ENCODE measurements at regions not wholly inside any gene's neighbourhood (a gene's known extent, or its start where the extent isn't known, plus 50 kb on each side); places are given as distances from the start of the nearest gene placed in this dataset.

DNA sequence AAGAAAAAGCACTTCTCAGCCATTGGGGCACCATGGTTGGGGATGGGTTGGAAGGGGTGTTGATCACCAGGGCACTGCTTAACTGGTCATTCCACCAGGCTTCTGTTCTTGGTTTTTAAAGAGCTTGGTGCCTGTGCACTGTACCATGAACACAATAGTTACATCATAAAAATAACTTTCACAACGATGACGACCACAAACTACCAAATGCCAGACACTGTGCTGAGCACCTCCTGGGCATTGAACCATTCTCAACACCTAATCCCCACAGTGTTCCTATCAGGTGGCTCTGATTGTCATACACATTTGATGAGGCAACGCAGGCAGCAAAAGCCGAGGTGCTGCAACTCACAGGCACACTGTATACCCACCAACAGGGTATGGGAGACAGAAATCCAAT is 208.0 kb downstream of the FOXL1 start:
- H3K9me3 Mint-ChIP-seq: no peaks in the 10 kb centered on the region
- H3K36me3 Mint-ChIP-seq (ENCODE audit: low read depth): no peaks in the 10 kb centered on the region
- peaks cover 12% of the 10 kb centered on the region for H3K27me3 Mint-ChIP-seq
- H3K4me1 Mint-ChIP-seq (ENCODE audit: low read depth): no peaks in the 10 kb centered on the region
- H3K4me3 Mint-ChIP-seq: no peak overlapping the region
- H3K27ac Mint-ChIP-seq: no peak overlapping the region
- DNase-seq: no peak

DNA sequence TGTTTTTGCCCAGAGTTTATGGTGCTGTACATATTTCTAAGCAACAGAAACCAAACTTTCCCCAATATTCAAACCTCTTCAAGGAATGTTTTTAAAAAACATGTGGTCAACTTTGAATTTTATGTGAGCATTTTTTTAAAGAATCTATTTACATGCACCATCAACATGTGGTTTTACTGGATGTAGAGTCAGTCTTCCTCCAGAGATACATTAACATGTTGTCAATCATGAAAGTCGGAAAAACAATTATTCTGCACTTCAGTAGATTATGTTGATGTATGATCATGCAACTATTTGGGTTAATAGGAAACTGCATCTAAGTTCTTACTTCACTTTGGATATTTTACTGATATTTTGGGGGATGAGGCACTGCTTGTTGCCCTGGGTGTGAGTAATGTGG is 208.6 kb downstream of the FOXL1 start:
- Mint-ChIP-seq H3K36me3 (ENCODE audit: low read depth) (no peaks in the 10 kb centered on the region), H3K4me1 (ENCODE audit: low read depth) (no peaks in the 10 kb centered on the region), H3K27me3 (peaks cover 16% of the 10 kb centered on the region), H3K4me3 (no peak overlapping the region), H3K27ac (no peak overlapping the region), H3K9me3 (no peaks in the 10 kb centered on the region)
- no peak for DNase-seq

DNA sequence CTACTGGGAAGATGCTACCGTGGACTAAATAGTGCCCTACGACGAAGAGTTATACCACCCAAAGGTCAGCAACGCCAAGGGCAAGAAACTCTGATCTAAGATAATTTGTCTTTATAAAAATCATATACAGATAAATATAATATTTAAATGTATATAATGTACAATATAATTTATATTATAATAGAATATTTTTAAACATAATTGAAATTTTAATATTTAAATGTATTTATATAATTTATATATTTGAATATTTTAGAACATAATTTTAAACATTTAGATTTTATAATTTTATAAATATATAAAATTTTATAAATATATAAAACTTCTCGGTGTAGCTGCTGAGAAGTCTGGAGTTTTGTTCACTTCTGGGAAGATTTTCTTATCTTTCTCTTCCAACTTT is 209.2 kb downstream of the FOXL1 start:
- Mint-ChIP-seq H3K27ac (no peak overlapping the region), H3K4me3 (no peak overlapping the region), H3K4me1 (ENCODE audit: low read depth) (no peaks in the 10 kb centered on the region), H3K27me3 (peaks cover 19% of the 10 kb centered on the region), H3K9me3 (no peaks in the 10 kb centered on the region), H3K36me3 (ENCODE audit: low read depth) (no peaks in the 10 kb centered on the region)
- DNase-seq: no peak

DNA sequence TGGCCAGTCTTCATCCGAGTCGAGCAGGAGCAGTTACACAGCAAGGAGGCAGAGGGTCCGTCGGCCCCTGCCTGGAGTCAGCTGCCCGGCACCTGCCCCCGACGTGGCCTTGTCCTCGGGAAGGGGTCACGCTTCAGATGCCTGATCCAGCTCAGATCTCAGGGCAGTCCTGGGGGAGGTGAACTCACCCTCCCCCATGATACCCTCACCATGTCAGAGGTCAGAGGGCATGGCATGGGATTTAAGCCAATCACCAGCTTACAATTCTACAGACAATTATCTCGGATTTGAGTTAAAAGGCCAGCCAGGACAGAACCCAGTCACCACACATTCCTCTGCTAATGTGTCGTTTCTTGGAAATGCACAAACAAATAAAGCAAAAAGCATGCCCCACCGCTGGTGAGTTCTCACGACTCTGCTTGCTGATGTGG is 211.3 kb downstream of the FOXL1 start:
- DNase-seq: no peak
- Mint-ChIP-seq H3K4me1 (ENCODE audit: low read depth) (no peaks in the 10 kb centered on the region), H3K9me3 (no peaks in the 10 kb centered on the region), H3K36me3 (ENCODE audit: low read depth) (no peaks in the 10 kb centered on the region), H3K27me3 (peaks cover 25% of the 10 kb centered on the region), H3K4me3 (no peak overlapping the region), H3K27ac (no peak overlapping the region)

DNA sequence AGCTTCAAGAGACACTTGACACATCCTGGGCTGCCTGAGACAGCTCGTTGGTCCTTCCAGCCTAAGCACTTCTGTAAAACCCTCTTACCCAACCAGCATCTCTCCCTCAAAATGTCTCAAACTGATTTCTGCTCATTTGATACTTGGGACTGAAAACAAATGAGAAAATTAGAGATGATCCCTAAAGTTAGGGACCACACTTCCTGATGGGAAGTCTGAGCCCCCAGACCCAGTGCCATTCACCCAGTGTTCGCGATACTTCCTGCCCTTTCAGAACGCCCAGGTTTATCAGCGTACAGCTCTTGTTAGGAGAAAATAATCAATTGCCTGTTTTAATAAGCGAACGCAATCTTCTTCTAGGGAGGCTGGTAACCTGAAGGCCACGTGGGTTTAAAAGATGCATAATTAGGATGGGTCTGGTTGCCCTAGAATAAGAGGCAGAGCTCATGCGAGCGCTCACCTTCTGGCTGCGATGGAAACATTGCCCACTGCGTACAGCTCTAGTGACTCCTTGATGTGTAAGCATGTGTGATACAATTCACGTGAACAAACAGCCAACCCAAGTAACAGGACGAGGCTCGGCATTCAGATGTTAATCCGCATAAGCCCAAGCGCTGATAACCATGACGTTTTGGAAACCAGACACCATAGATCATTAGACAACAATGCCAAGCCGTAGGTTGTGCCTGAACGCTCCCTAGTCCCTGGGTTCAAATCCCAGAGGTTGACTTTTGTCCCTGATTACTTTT is 213.1 kb downstream of the FOXL1 start:
- no peak overlapping the region for H3K4me3 Mint-ChIP-seq
- peaks cover 22% of the 10 kb centered on the region for H3K27me3 Mint-ChIP-seq
- no peaks in the 10 kb centered on the region for H3K4me1 Mint-ChIP-seq (ENCODE audit: low read depth)
- no peak for DNase-seq
- H3K27ac Mint-ChIP-seq: no peak overlapping the region
- no peaks in the 10 kb centered on the region for H3K36me3 Mint-ChIP-seq (ENCODE audit: low read depth)
- H3K9me3 Mint-ChIP-seq: no peaks in the 10 kb centered on the region

DNA sequence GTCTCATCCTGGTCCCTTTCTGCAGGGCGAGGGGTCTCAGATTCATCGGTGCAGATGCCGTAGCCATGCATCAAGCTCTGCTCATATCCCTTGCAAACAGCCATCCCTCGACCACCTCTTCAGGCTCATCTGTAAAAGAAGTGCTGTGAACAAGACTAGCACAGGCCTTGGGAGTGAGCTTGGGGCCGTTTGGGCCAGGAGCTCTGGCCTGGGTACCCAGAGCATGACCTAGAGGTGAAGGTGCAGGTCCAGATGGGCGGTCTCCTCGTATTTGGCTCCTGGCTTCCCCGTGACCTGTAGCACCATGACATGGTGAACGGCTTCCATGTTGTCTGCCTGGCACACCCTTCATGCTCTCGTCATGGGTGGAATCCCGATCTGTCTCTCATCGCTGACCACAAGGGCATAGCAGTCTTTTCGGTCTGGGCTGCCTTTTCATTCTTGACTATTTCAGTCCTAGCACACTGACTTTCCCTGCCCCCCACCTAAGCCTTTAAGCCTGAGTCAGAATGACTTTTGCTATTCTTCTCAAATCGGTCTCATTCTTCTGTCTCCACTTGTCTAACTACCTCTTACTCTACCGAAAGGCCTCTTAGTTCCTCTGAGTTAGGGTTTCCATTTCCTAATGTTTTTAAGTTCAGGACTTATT is 216.0 kb downstream of the FOXL1 start:
- H3K36me3 Mint-ChIP-seq (ENCODE audit: low read depth): no peaks in the 10 kb centered on the region
- H3K4me3 Mint-ChIP-seq: no peak overlapping the region
- H3K27me3 Mint-ChIP-seq: peaks cover 33% of the 10 kb centered on the region
- no peaks in the 10 kb centered on the region for H3K9me3 Mint-ChIP-seq
- no peak for DNase-seq
- H3K27ac Mint-ChIP-seq: no peak overlapping the region
- H3K4me1 Mint-ChIP-seq (ENCODE audit: low read depth): no peaks in the 10 kb centered on the region

DNA sequence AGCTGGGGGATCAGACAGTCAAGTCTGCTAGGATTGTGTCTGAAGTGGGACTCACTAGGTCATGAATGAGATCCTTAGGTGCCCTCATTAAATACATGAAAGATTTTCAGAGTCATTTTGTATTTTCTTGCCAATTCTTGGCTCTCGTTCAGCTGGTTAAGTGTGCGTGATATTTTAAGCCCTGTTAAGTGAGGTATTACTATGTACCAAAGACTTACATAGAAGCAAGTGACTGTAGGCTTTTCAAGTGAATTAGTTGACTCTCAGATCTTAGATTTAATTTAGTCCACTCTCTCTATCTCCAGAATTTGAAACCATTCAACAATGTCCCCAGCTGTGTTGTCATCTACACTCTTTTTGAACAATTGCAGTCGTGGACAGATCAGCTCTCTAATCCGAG is 219.4 kb downstream of the FOXL1 start:
- Mint-ChIP-seq H3K27ac (no peak overlapping the region), H3K27me3 (peaks cover 32% of the 10 kb centered on the region), H3K9me3 (no peaks in the 10 kb centered on the region), H3K36me3 (ENCODE audit: low read depth) (no peaks in the 10 kb centered on the region), H3K4me1 (ENCODE audit: low read depth) (no peaks in the 10 kb centered on the region), H3K4me3 (no peak overlapping the region)
- no peak for DNase-seq

DNA sequence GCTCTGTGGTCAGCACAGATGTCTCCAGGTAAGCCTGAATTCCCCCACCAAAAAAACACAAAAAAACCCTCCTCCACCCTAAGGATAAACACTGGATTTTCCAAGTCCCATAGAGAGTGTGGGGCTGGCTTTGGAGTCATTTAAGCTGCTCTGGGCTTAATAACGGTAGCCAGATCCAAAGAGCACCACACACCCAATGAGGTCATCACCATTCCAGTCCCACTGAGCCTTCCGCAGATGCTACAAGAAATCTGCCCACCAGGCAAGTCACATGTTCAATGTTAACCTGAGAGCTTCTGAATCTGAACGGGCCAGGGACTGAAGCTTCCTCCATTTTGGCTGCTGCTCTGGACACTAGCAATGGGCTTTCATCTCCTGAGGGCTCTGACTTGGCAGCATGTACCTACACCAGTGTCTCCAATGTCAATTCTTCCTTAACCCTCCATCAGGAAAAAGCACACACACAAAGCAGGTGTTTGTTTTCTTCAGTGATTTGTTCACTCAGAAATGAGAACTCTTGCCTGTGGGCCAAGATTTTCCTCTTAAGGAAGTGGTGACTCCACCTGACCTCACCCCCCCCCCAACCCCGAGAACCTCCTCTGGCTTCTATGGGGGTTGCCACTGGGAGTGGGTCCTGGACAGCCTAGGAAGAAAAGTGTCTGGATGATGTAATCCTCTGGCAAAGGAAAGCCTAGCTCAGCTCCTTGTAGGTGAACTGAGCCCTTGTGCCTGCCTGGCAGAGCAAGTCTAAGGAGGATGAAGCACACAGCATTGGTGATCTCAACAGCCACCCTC is 220.1 kb downstream of the FOXL1 start:
- no peak overlapping the region for H3K27ac Mint-ChIP-seq

DNA sequence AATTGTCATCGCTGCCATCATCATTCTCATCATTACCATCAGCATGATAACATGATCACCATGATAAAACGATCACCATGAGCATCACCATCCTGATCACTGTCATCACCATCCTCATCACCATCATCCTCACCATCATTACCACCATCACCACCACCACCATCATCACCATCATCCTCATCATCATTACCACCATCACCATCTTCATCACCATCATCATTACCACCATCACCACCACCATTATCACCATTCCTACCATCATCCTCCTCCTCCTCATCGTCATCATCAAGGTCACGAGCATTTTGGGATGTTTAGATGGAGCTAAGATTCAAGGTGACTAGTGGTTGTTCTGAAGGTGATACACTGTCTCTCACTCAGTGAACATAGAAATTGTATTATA is 221.0 kb downstream of the FOXL1 start:
- Mint-ChIP-seq H3K9me3 (no peaks in the 10 kb centered on the region), H3K36me3 (ENCODE audit: low read depth) (no peaks in the 10 kb centered on the region), H3K4me1 (ENCODE audit: low read depth) (no peaks in the 10 kb centered on the region), H3K4me3 (no peak overlapping the region), H3K27ac (no peak overlapping the region), H3K27me3 (peaks cover 36% of the 10 kb centered on the region)
- DNase-seq: no peak

More for the DNA sequence above, 220.1 kb downstream of the FOXL1 start:
- Mint-ChIP-seq H3K4me1 (ENCODE audit: low read depth) (no peaks in the 10 kb centered on the region), H3K36me3 (ENCODE audit: low read depth) (no peaks in the 10 kb centered on the region), H3K9me3 (no peaks in the 10 kb centered on the region), H3K4me3 (no peak overlapping the region), H3K27me3 (peaks cover 33% of the 10 kb centered on the region)
- no peak for DNase-seq

DNA sequence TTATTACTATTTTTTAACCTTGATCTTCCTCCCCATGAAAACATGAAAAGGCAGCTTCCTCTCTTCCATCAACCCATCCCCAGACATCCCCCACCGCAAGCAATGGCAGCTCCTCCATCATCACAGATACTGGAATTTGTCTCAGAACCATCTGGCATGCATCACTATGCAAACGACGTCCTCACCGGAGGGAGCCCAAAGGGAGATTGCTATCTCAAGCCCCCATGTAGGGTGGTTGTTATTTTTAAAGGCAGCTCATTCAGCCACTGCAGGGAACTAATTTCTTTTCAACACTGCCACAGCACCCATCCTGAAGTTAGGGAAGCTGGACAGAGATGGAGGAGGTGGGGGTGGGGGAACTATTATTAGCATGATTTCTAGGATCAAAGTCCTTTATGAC is 222.5 kb downstream of the FOXL1 start:
- Mint-ChIP-seq H3K27ac (no peak overlapping the region), H3K36me3 (ENCODE audit: low read depth) (no peaks in the 10 kb centered on the region), H3K4me1 (ENCODE audit: low read depth) (no peaks in the 10 kb centered on the region), H3K4me3 (no peak overlapping the region), H3K9me3 (no peaks in the 10 kb centered on the region), H3K27me3 (peaks cover 40% of the 10 kb centered on the region)
- no peak for DNase-seq

DNA sequence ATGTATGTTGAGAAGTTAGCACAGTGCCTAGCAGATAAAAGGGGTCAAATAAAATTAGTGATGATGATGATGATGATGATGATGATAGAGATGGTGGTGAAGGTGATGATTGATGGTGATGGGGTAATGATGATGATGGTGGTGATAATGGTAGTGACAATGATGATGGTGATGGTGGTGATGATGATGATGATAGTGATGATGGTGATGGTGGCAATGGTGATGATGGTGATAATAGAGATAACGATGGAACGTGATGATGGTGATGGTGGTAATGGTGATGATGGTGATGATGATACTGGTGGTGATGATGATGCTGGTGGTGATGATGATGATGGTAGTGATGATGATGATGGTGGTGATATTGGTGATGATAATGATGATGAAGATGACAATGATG is 223.7 kb downstream of the FOXL1 start:
- Mint-ChIP-seq H3K4me3 (no peak overlapping the region), H3K27ac (no peak overlapping the region), H3K36me3 (ENCODE audit: low read depth) (no peaks in the 10 kb centered on the region), H3K27me3 (peaks cover 45% of the 10 kb centered on the region), H3K9me3 (no peaks in the 10 kb centered on the region), H3K4me1 (ENCODE audit: low read depth) (no peaks in the 10 kb centered on the region)
- no peak for DNase-seq

DNA sequence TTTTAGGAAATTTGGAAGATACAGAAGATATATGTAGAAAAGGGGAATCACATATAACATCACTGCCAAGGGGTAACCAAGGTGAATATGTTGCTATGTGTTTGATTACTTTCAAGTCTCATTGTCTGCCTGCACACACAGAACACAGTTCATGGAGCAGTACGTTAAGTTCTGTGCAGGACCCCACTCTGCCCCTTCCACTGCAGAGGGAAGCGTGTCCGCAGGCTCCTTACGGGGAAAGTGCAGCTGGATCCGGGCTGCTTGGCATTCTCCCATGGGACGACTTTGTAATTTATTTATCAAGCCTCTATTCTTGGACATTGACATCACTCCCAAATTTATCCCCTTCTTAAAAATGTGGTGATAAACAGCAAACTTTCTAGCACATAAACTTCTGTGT is 226.8 kb downstream of the FOXL1 start:
- H3K27me3 Mint-ChIP-seq: peaks cover 39% of the 10 kb centered on the region
- no peaks in the 10 kb centered on the region for H3K9me3 Mint-ChIP-seq
- H3K27ac Mint-ChIP-seq: no peak overlapping the region
- H3K36me3 Mint-ChIP-seq (ENCODE audit: low read depth): no peaks in the 10 kb centered on the region
- no peak for DNase-seq
- no peaks in the 10 kb centered on the region for H3K4me1 Mint-ChIP-seq (ENCODE audit: low read depth)
- no peak overlapping the region for H3K4me3 Mint-ChIP-seq

DNA sequence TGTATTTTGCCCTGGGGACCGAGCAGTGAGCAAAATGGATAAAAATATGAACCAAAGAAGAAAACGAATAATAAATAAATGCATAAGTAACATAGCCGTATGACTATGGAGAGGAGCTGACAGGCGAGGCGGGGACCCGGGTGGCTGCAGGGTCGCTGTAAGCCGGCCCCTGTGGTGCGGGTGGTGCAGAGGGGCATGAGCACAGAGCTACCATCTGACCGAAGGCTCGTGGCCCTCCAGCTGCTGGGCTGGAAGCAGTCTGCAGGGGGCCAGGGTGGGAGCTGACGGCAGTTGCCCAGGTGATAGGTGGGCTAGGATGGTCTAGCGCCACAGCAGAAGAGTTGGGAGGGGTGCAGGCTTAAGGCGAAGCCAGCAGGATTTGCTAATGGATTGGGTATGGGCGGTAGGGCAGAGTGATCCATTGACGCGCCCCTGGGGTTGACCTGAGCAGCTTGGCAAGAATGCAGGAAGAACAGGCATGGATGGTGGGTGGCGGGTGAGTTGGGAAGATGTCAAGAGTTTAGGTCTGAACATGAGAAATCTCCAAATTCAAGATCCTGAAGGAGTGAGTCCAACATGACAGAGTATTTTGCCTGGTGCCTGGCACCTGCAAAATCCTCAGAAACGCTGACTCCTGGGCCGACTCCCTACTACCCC is 228.0 kb downstream of the FOXL1 start:
- Mint-ChIP-seq H3K4me1 (ENCODE audit: low read depth) (no peaks in the 10 kb centered on the region), H3K9me3 (no peaks in the 10 kb centered on the region), H3K27me3 (peaks cover 34% of the 10 kb centered on the region), H3K36me3 (ENCODE audit: low read depth) (no peaks in the 10 kb centered on the region), H3K27ac (no peak overlapping the region), H3K4me3 (no peak overlapping the region)
- DNase-seq: no peak

DNA sequence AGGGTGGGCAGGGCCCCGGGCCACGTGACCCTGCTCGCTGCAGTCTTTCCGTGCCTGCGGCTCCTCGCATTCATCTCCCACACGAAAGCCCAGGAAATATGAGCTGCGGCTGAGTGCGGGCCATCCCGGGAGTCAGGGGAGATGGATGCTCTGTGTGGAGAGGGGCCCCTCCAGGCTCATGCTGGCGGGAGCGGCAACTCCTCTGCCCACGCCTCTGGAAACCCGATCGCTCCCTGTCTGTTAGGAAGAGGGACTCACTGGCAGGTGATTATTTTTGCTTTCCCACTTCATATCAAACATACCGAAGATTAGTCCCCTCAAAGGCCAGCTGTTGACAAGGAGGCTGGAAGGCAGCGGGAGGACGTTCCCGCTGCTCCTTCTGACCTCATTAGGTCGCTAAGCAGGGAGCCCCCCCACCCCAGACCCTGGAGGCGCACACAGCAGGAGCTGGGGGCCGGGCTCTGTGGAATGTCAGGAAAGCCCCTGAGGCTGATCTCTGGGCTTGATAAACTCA is 228.5 kb downstream of the FOXL1 start:
- no peak overlapping the region for H3K4me3 Mint-ChIP-seq
- H3K9me3 Mint-ChIP-seq: no peaks in the 10 kb centered on the region
- no peaks in the 10 kb centered on the region for H3K4me1 Mint-ChIP-seq (ENCODE audit: low read depth)
- H3K27ac Mint-ChIP-seq: no peak overlapping the region
- H3K36me3 Mint-ChIP-seq (ENCODE audit: low read depth): no peaks in the 10 kb centered on the region
- no peak for DNase-seq
- H3K27me3 Mint-ChIP-seq: peaks cover 34% of the 10 kb centered on the region
